Posterior vena cava (tissue), 2 donors: ENCODE measurements at regions not wholly inside any gene's neighbourhood (a gene's known extent, or its start where the extent isn't known, plus 50 kb on each side); places are given as distances from the start of the nearest gene placed in this dataset.

Experiments used
- DNase-seq: peaks from one replicate; pipeline ENCODE4 v3.0.0-alpha.2; 2020; ENCODE audit warnings: low spot score
- intact Hi-C, 2 donors: fragments of 100-400 bp; cut with DNase I; formaldehyde crosslinking; loops; one replicate each; pipeline versions ENCODE4 v1.14.1 to v1.14.2; 2022 to 2023
- donor health status: DM: yes; HTN: yes; CAD: no.
- donor health status: DM: yes; HTN: yes; CAD: no.

DNA sequence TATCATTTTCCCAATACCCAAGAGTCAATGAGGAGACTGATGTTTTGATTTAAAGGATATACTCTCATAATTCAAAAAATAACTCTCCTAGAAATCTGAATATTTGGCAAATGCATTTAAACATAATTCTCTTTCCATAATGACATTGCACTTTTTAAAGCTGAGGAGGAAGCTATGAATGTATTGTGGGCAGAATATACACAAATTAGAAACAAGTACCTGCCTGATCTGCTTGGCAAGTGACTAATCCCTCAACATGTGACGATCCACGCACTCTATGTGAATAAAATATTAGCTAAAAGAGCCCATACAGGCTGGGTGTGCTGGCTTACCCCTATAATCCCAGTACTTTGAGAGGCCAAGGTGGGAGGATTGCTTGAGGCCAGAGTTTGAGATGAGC is 88.3 kb upstream of the CCDC28A start:
- intact Hi-C loops: no loop called here
- DNase-seq: no peak

GRCh38 chr6:138685781-138686180 is 87.8 kb upstream of the CCDC28A start:
- DNase-seq: no peak
- intact Hi-C loops: no loop called here

DNA sequence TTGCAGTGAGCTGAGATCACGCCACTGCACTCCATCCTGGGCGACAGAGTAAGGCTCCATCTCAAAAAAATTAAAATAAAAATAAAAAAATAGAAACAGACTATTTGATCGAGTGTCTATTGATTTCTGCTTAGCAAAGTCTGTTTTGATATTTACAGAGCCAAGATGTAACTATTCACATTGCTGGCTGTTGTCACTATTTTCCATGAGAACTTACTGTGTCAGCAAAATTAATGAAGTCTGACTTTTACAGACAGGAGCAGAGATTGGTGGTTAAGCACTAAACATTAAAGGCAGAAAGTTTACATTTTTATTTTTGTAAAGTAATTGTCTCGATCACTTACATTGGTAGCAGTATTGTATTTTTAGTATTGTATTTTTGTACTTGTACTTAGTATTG is 85.0 kb upstream of the CCDC28A start:
- intact Hi-C loops: no loop called here
- no peak for DNase-seq

GRCh38 chr6:138689849-138690248 is 83.7 kb upstream of the CCDC28A start:
- no peak for DNase-seq
- intact Hi-C loops: no loop called here

DNA sequence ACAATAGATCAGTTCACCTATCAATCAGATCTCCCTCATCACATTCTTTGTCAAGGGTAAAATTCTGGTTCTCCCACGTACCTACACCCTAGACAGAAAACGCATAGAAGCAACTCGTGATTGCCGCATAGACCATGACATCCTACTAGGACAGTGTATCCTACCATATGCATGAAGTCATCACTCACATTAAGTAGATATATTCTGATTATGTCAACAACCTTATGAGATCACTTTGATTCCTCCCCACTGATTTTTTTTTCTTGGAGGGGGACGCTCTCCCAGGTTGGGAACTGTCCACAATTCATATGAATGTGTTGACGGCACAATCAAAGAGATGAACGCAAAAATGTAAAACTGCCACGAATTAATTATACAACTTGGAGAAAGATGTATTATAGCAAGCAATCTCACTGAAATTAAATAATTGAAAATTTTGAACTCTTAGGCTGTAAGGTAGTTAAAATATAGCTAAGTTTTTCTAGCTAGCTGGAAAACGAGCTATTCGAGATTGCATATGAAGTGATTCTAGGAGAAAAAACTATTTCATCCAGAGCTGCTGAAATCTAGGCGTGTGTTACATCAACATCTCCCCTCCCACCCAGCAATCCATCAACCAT is 82.5 kb upstream of the CCDC28A start:
- intact Hi-C loops: no loop called here
- no peak for DNase-seq

DNA sequence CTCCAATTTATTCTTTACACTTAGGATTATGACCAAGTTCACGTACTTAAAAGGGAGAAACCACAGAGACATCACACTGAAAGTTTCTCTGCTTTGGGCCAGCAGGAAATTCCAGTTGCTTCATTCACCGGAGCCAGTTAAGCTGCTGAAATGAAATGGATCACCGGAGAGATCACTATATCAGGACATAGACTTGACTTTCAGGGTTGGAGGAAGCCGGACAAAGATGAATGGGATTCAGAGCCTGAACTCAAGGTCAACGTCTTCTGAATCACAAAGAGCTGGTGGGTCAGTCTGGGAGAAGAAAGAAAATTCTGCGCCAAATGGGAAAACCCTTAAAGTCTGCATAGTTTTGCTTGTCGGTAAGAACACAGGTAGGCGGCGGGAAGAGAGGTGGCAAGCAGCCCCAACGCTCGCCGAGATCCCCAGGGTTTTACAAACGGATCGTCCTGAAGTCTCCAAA is 81.9 kb upstream of the CCDC28A start:
- intact Hi-C loops: no loop called here

DNA sequence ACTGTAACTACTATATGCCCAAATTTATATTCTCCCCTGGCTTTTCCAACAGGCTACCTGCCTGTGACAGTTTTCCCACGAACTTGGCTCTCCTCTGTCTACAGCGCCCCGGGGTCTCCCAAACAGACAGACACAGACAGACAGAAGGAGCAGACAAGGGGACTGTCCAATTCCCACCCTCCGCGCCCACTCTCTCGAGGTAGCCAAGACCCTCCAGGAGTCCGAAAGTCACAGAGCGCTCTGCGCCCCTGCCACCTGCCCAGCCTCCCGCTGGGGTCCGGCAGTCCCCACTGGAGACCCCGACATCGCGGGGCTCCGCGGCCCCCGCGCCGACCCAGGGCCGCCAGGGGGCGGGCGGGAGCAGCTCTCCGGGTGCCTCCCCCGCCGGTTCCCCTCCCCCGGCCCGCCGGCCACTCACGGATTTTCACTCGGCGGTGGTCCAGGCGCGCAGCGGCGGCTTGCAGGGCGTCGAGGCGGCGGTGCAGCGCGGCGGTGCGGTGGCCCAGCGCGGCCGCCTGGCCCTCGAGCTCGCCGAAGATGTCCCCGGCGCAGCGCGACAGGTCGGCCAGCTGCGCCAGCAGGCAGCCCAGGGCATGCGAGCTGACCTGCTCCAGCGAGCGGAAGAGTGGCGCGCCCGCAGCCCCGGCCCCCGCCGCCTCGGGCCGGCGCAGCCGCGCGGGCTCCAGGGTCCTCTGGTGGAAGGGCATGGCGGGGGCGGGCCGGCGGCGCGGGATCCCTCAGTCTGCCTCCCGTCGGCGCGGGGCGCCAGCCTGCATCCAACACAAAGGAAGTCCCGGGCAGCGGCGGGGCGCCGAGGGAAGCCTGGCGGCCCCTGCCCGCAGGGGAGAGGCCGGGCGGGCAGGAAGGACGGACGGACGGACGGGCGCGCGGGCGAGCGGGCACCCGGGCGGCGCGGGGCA is 81.3 kb upstream of the CCDC28A start:
- intact Hi-C loops: no loop called here
- DNase-seq: peak; percentile 87

More for the DNA sequence above, 81.9 kb upstream of the CCDC28A start:
- DNase-seq: no peak

- DNase-seq: peak; percentile 88
- intact Hi-C loops: no loop called here
Observed at GRCh38 chr6:138692978-138693909, 80.3 kb upstream of the CCDC28A start.

DNA sequence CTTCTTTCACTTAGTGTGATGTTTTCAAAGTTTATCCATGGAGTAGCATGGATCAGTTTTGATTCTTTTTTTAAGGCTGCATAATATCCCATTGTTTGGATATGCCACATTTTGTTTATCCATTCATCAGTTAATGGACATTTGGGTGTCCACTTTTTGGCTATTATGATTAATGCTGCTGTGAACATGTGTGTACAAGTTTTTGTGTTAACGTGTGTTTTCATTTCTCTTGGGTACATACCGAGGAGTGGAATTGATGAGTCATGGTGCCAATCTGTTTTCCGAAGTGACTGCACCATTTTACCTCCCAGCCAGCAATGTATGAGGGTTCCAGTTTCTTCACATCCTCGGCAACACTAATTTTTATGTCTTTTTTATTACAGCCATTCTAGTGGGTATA is 78.4 kb upstream of the CCDC28A start:
- no peak for DNase-seq
- intact Hi-C loops: no loop called here

- intact Hi-C loops: no loop called here
Observed at GRCh38 chr6:138714493-138714892, 59.1 kb upstream of the CCDC28A start.

GRCh38 chr6:138716013-138716412 is 57.6 kb upstream of the CCDC28A start:
- DNase-seq: no peak
- intact Hi-C loops: no loop called here

More at GRCh38 chr6:138714493-138714892, 59.1 kb upstream of the CCDC28A start:
- DNase-seq: no peak

DNA sequence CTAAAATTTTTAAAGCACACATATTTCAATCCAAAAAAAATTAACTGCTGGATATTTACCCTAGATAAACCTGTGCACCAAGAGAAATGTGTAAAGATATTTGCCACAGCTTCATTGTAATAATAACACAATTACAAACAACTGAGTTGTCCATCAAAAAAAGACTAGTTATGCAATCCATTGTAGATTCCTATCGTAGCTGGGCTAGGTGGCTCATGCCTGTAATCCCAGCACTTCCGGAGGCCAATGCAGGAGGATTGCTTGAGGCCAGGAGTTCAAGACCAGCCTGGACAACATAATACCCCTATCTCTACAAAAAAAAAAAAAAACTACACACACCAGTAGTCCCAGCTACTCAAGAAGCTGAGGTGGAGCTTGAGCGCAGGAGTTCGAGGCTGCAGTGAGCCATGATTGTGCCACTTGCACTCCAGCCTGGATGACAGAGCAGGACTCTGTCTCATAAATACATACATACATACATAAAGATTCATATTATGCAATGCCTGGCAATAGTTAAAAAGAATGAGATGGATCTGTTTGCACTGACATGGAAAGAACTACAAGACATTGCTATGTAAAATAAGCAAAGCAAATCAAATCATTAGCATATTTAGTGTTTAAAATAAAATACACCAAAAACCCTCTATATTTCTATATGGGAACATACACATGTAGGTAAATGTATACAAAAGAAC is 56.5 kb upstream of the CCDC28A start:
- intact Hi-C loops: no loop called here
- DNase-seq: no peak

DNA sequence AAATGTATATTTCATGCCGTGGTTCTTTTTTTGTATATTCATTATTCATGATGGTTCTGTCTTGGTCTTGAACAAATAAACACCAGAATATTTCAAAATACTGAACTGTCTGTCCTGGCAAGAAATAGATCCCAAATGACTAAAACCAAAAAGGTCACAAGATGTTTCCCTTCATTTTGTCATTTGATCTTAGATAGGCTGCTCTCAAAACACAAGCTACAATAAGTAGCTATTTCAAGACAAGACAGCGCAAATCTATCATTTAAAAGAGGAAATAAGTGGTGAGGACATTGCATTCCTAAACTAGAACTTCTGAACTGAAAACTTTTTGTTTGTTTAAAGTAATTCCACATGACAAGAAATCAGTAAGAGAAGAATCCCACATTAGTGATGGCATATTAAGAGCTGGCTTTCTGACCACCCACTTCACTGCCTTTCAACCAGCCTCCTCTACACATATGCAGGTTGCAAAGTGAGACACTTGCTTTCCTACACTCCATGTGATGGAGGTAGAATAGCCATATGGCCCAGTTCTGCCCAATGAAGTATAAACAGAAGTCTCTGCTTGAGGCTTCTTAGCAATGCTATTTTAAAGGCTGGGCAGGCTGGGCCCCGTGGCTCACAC is 54.4 kb upstream of the CCDC28A start:
- no peak for DNase-seq
- intact Hi-C loops: no loop called here

DNA sequence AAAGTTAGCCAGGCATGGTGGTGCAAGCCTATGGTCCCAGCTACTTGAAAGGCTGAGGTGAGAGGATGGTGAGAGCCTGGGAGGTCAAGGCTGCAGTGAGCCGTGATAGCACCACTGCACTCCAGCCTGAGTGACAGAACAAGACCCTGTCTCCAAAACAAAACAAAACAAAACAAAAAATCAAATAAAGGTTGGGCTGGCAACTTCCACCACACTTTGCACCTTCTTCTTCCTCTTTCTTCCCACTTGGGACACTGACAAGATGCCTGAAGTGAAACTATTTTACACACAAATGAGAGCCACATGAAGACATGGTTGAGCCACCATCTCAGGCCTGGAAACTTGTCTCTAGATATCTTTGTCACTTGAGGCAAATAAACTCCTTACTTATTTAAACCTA is 53.8 kb upstream of the CCDC28A start:
- no peak for DNase-seq
- intact Hi-C loops: no loop called here

GRCh38 chr6:138722425-138723371 is 50.9 kb upstream of the CCDC28A start:
- DNase-seq: no peak
- intact Hi-C loops: no loop called here
